SK-N-SH treated with all-trans-retinoic acid at 6 μM for 48 hours (cell line): ENCODE measurements at regions not wholly inside any gene's neighbourhood (a gene's known extent, or its start where the extent isn't known, plus 50 kb on each side); places are given as distances from the start of the nearest gene placed in this dataset.

Experiments
- ARNTL ChIP-seq: fragments of 450-650 bp; formaldehyde crosslinking; IDR thresholded peaks from 2 replicates; pipeline ENCODE4 v1.5.0; 2020; ENCODE audit warnings: low read depth, mild to moderate bottlenecking, moderate library complexity, borderline replicate concordance
- CSDC2 ChIP-seq: fragments of 250-450 bp; sonication (Bioruptor Pico); IDR thresholded peaks from 2 replicates; pipeline ENCODE4 v1.5.0; 2020; ENCODE audit warnings: mild to moderate bottlenecking, moderate library complexity
- OSR1 ChIP-seq: fragments of 250-450 bp; sonication (Bioruptor Pico); IDR thresholded peaks from 2 replicates; pipeline ENCODE4 v1.8.0; 2022; ENCODE audit warnings: moderate library complexity, mild to moderate bottlenecking, inconsistent platforms
- PATZ1 ChIP-seq: fragments of 250-450 bp; sonication (Bioruptor Pico); IDR thresholded peaks from 2 replicates; pipeline ENCODE4 v1.8.0; 2020; ENCODE audit warnings: mild to moderate bottlenecking, moderate library complexity, borderline replicate concordance
- RARB ChIP-seq: fragments of 250-450 bp; sonication (Bioruptor Pico); IDR thresholded peaks from 2 replicates; pipeline ENCODE4 v1.8.0; 2021; ENCODE audit warnings: mild to moderate bottlenecking, moderate library complexity
- TCF4 ChIP-seq: fragments of 250-450 bp; sonication (Bioruptor Pico); IDR thresholded peaks from 2 replicates; pipeline ENCODE4 v1.8.0; 2021; ENCODE audit warnings: mild to moderate bottlenecking, moderate library complexity, borderline replicate concordance
- TOX ChIP-seq: fragments of 250-450 bp; sonication (Bioruptor Pico); IDR thresholded peaks from 2 replicates; pipeline ENCODE4 v1.8.0; 2021; ENCODE audit warnings: mild to moderate bottlenecking, moderate library complexity, borderline replicate concordance
- ZC3H10 ChIP-seq: fragments of 250-450 bp; sonication (Bioruptor Pico); IDR thresholded peaks from 2 replicates; pipeline ENCODE4 v1.5.1; 2021; ENCODE audit warnings: mild to moderate bottlenecking, moderate library complexity
- TF ChIP-seq, protein P1 (sequence below): fragments of 250-450 bp; sonication (Bioruptor Pico); IDR thresholded peaks from 2 replicates; pipeline ENCODE4 v1.8.0; 2021; ENCODE audit warnings: low read depth, mild to moderate bottlenecking, moderate library complexity, borderline replicate concordance
- TF ChIP-seq, protein P2 (sequence below): fragments of 250-450 bp; sonication (Bioruptor Pico); IDR thresholded peaks from 2 replicates; pipeline ENCODE4 v1.5.0; 2020; ENCODE audit warnings: mild to moderate bottlenecking, moderate library complexity

DNA sequence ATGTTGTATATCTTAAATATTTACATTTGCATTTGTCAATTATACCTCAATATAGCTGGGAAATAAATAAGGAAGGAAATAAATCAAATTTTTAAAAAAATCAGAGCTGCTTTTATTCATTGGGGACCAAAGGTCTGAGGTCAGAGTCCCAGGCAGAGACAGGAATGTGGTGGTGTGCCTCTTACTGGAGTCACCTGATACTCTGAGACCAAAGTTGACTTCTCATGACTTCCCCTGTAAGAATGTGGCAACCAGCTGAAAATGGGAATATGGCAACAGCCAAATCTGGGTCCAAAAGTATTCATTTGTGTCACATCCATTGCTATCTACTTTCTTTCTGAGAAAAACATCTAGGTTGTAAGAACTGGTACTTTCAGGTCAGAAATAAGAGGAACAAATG lies 496.6 kb upstream of the TMPO start:
- TF ChIP-seq, protein P1, sequence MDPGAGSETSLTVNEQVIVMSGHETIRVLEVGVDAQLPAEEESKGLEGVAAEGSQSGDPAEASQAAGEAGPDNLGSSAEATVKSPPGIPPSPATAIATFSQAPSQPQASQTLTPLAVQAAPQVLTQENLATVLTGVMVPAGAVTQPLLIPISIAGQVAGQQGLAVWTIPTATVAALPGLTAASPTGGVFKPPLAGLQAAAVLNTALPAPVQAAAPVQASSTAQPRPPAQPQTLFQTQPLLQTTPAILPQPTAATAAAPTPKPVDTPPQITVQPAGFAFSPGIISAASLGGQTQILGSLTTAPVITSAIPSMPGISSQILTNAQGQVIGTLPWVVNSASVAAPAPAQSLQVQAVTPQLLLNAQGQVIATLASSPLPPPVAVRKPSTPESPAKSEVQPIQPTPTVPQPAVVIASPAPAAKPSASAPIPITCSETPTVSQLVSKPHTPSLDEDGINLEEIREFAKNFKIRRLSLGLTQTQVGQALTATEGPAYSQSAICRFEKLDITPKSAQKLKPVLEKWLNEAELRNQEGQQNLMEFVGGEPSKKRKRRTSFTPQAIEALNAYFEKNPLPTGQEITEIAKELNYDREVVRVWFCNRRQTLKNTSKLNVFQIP (CRISPR knock-in tag): no peak
- TF ChIP-seq ZC3H10 (CRISPR knock-in tag): no peak
- no peak for TF ChIP-seq PATZ1 (CRISPR knock-in tag)
- TF ChIP-seq ARNTL (CRISPR knock-in tag): no peak
- no peak for TF ChIP-seq RARB
- no peak for TF ChIP-seq OSR1 (CRISPR knock-in tag)
- no peak for TF ChIP-seq CSDC2 (CRISPR knock-in tag)
- TF ChIP-seq, protein P2, sequence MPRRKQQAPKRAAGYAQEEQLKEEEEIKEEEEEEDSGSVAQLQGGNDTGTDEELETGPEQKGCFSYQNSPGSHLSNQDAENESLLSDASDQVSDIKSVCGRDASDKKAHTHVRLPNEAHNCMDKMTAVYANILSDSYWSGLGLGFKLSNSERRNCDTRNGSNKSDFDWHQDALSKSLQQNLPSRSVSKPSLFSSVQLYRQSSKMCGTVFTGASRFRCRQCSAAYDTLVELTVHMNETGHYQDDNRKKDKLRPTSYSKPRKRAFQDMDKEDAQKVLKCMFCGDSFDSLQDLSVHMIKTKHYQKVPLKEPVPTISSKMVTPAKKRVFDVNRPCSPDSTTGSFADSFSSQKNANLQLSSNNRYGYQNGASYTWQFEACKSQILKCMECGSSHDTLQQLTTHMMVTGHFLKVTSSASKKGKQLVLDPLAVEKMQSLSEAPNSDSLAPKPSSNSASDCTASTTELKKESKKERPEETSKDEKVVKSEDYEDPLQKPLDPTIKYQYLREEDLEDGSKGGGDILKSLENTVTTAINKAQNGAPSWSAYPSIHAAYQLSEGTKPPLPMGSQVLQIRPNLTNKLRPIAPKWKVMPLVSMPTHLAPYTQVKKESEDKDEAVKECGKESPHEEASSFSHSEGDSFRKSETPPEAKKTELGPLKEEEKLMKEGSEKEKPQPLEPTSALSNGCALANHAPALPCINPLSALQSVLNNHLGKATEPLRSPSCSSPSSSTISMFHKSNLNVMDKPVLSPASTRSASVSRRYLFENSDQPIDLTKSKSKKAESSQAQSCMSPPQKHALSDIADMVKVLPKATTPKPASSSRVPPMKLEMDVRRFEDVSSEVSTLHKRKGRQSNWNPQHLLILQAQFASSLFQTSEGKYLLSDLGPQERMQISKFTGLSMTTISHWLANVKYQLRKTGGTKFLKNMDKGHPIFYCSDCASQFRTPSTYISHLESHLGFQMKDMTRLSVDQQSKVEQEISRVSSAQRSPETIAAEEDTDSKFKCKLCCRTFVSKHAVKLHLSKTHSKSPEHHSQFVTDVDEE (CRISPR knock-in tag): no peak
- no peak for TF ChIP-seq TCF4 (CRISPR knock-in tag)
- no peak for TF ChIP-seq TOX (CRISPR knock-in tag)
